SK-MEL-5 (cell line): ENCODE measurements at regions not wholly inside any gene's neighbourhood (a gene's known extent, or its start where the extent isn't known, plus 50 kb on each side); places are given as distances from the start of the nearest gene placed in this dataset.

Experiments
- DNase-seq: peaks from one replicate; pipeline ENCODE4 v3.0.0-alpha.2; 2016; ENCODE audit warnings: low read depth, low spot score
- in situ Hi-C: cut with HindIII; loops from 2 replicates; pipeline ENCODE4 v1.10.0; 2016; ENCODE audit warnings: low sequenced_read_pairs, high pct_unique_total_duplicates, low pct_unique_long_range_greater_than_20kb

DNA sequence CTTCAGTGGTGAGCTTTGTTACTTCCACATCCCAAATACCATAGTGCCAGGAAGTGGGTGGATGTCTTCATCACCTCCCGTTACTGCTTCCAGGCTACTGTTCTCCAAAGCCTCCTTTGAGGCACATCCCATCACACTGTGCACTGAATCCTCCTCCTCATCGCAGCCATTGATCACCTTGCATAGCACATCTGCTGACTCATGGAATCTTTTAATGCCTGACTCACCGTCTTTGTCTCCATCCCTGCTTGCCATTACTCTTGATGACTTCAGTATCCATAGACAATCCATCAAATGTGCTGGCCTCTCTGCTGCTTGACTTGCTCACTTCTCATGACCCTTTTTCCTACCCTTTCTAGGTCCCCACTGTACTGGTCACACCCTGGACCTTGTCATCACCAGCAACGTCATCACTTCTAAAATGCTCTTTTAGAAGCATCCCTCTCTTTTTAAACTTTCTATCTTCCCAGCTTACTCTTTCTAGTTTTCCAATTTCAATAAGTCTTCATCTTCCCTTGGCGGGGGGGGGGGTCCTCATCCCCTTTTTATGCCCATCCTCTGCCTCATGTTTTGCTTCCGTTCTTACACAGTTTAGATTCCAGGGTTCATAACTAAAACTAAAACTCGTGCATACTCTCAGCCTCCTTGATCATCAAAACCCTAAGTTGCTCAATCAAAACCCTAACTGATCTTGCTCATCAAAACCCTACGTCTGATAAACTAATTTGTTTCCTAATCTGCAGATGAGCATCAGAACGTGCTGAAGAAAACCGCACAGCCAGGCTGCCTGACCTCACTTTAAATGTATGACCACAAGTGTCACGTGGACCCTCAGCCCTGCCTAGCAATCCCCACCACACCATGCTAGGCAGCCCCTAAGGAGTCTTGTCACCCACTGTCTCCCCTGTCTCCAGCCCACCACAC lies 289.7 kb upstream of the ZFHX3 start:
- no peak for DNase-seq
- in situ Hi-C loops, result no loop called here

DNA sequence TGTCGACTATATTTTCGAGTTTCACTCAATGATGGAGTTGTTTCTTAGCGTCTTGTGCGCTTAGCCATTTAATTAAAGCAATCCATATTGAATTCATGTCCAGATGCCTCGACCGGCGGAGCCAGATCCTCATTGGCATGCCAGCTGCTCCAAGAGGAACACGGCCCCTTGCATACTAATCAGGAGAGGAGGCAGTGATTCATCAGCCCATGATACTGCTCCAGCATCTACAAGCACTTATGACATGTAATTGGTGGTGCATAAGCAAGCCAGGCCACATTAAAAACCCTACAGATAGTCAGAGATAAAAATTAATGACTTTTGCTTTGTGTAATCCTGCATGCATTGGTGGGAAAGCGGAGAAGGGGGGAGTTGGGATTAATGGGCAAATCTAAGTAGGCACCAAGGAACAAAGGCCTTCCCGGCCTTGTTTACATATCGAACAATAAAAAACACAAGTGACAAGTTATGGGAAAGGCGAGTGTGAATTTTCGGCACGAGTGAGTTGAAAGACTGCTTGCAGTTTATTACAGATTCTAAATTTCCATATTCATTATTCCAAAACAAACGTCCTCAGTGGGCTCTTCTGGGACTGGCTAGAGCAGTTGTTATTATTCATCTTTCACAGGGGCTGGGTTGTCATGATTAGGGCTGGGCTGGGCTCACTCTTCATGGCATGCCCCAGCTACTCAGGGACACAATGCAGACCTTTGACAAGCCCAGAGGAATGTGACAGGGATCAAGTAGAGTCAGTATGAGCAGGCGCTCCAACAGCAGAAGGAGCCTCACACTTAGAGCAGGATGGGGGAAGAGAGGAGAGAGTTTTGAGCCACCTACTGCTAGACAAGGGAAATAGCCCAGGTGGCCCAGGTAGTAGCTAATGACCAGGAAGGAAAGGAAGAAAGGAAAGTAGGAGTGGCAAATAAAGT lies 281.7 kb upstream of the ZFHX3 start:
- in situ Hi-C loops, result no loop called here
- DNase-seq, result no peak

DNA sequence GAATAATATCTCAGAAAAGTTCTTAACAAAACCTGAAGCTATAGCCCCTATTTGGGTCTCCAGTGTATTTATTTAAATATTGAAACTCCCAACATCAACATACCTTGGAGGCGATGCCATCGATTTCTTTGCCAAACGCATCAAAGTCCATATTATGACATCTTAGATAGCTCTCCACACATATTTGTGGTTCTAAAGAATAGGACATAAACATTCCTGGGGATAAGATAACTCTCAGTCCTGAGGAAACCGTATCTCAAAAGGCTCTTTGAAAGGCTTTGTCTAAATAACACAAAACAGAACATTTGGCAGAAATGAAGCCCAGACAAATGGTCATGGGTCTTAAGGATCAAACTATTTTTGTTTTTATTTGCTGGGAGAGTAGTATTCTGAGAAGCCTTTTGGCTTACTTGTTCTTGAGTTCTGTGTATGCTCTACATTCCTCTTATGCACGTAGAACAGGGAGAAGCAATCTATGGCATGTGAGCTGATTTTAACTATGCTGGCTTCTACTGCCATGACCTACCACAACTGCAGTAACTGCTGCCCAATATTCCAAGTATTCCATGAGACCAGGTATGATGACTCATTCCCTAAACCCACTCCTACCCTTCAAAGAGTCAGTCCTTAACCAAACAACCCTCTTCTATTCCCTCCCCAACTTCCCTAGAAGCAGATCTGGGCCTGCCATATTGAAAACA lies 279.0 kb upstream of the ZFHX3 start:
- DNase-seq, result no peak
- in situ Hi-C loops, result no loop called here

DNA sequence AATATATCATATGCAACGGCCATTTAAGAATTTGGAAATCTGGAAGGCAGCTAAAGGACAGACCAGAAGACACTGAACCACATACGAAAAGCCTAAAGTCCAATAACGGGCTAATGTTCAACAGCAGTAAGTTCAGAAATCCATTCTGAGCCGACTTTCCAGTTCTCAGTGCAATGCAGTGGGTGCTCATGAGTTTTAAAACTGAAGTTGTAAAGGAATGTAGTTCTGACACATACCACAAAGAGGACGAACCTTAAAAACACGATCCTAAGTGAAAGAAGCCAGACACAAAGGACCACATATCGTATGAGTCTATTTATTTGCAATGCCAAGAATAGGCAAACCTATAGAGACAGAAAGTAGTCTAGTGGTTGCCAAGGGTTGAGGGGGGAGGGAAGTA lies 278.3 kb upstream of the ZFHX3 start:
- no peak for DNase-seq
- in situ Hi-C loops, result no loop called here

DNA sequence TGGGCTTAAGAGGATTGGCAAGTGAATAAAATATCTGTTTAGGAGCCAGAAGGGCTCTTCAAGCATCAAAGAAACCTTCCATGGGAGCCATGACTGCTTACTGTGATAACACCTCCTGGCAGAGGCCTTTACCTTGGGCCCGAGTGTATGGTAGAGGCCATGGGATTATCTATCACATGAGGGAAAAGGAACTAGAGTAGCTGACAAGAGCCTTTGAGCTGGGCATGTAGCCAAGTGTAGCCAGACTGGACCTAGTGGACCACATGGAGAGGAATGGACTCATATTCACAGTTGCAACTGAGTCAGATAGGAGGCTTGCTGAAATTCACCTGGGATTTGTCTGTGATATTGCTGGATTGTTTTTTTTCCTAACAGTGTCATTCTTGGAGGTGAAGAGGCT lies 276.0 kb upstream of the ZFHX3 start:
- in situ Hi-C loops, result no loop called here
- DNase-seq, result no peak

DNA sequence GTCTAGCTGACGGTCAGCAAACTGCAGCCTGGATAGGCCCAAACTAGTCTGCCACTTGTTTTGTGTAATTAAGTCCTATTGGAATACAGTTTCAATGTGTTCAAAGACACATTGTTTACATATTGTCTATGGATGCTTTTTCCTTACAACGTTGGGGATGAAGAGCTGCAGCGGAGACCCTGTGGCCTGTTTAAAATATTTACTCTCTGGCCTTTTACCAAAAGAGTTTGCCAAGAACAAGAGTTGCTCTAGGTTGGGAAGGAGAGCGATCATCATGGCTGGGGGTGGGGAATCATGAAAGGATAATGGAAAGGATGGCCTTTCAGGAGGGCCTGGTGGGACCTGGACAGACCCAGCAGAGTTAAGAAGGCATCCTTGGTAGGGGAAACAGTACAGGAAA lies 274.9 kb upstream of the ZFHX3 start:
- no peak for DNase-seq
- in situ Hi-C loops, result no loop called here

DNA sequence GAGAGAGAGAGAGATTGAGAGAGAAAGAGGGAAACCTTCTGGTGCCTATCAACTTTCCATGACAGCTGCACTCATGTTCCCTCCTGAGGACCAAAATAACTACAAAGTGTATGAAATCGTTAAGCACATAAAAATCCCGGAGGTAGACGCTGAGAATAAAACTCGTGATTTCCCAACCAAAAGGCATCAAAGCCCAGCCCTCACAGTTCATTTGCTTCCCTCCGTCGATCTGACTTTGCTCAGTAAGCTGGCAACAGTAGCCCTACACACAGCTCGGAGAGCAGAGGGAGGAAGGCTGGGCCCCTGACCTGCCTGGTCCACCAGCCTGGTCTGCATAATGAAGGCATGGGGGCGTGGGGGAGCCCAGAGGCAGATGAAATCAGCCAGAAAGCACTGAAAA lies 273.9 kb upstream of the ZFHX3 start:
- in situ Hi-C loops, result no loop called here
- DNase-seq, result no peak

DNA sequence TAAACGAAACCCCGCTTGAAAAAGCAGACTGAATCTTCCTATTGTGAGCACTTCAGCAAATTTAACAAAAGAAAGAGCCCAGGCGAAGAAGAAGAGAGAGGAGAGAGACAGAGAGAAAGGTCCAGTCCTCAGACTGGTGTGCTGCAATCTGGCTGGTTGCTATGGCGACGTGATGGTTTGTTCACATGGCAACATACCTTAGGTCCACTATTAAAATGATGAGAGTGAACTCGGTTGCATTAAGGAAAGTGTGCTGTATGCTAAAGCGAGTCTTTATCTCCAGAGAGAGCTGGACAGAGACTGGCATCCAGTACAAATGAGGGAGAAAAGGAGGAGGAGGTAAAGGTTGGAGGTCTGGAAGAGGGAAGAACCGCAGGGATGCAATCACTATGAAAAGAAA lies 271.8 kb upstream of the ZFHX3 start:
- DNase-seq, result no peak
- in situ Hi-C loops, result no loop called here

DNA sequence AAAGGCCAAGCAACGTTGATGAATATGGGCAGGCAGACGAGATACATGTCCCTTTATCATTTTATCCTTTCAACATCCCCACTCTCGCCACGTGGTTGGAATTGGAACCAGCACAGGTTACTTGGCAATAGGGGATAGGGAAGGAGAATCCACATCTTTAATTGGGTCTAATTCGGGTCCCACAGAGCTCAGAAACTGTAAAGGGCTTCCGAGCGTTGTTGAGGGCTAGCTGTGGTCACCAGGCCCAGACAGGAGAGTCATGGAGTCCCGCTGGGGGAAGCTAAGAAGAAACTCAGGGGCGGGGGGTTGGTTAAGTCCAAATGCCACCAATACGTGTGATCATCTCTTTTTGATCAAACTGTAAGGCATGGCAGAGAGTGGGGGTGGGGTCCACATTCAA lies 271.3 kb upstream of the ZFHX3 start:
- DNase-seq, result no peak
- in situ Hi-C loops, result no loop called here

DNA sequence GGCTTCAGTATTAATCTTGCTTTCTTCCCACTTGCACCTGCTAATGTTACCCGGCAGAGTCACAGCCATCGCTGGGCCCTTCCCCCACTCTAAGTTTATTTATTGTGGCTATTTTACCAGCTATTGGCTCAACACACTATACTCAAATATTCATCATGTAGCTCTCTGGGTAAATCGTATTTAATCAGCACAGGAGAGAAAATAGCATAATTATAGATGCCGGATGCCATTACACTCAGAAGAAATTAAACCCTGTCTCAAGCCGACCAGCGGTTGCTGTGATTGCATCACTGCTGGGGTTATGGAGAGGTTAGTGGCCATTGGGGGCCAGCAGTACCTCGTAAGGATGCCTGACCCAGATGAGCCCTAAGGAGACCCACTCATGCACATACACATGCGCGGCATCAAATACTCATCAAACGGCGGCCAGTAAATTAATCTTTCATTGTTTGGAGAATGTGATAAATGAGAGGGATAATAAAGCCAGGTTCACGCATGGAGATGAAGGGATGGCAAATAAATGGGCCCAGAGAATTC lies 269.5 kb upstream of the ZFHX3 start:
- in situ Hi-C loops, result no loop called here
- no peak for DNase-seq

DNA sequence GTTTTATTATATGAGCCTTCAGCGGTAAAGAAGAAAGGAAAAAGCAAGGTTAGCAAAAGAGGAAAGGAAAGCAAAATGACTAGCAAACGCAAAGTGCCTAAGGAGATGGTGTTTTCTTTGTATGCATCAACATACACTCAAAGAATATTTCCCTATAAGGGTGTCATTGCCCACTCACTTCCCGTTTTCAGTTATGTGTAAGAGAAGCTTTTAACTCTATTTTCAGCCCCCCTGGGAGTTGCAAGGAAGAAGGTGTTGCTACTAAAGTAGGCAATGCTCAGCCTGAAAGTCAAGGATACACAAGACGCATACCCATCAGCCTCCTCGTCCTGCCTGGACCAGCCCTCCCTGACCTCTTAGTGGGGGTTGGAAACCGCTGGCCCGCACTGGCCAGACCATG lies 267.7 kb upstream of the ZFHX3 start:
- in situ Hi-C loops, result no loop called here
- DNase-seq, result no peak

DNA sequence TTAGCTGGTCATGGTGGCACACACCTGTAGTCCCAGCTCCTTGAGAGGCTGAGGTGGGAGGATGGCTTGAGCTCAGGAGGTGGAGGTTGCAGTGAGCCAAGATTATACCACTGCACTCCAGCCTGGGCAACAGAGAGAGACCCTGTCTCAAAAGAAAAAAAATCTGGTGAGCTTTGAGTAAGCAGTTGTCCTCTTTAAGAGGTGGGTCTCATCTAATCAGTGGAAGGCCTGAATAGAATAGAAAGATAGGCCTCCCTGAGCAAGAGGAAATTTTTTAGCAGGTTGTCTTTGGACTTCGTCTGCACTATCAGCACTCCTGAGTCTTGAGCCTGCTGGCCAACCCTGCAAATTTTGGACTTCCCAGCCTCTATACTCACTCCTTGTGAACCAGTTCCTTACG lies 266.0 kb upstream of the ZFHX3 start:
- in situ Hi-C loops, result no loop called here
- DNase-seq, result no peak

DNA sequence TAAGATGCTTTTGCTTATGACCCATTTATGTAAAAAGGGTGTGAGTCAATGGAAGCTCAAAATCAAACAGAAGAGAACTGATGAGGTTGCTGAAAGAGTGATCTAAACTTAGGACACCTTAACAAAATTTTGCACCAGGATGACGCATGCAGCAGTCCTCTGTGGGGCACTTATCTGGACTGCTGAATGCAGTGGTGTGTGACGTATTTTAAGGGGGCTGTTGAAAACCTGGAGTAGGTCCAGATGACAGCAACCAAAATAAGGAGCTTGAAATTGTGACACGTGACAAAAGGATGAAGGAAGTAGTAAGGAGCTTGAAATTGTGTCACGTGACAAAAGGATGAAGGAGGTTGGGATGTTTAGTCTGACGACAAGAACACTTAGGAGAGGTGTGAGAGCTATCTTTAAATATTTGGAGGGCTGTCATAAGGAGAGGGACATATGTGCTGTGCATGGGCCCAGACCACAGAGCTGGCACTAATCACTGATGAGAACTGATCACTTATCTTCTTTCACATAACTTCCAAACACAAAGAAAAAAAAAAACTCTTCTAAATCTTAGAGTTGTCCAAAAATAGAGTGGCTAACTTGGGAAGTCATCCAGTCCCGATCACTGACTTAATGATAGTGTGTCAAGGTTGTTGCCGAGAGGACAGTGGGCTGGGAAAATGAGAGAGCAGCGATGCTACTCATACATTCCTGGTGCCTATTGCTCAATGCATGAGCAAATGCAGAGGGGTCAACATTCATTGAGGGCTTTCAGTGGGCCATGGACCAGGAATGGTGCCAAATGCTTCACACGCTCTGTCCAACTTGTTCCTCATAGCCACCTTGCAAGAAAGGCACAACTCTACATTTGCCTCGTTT lies 264.2 kb upstream of the ZFHX3 start:
- in situ Hi-C loops, result no loop called here
- no peak for DNase-seq

DNA sequence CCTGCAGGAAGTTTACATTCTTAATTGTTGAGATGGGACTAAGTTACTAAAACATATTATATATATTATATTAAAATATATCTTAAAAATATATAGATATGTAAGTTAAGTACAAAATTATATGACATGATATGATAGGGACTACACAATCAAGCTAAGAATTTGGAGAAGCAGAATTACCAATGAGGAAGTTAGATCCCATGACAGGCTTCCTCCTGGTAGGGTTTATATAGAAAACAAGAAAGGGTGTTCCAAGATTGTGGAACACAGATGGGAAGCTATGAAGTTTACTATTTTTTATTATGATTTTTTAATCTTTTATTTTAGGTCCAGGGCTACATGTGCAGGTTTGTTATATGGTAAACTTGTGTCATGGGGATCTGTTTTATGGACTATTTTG lies 260.8 kb upstream of the ZFHX3 start:
- in situ Hi-C loops, result no loop called here
- no peak for DNase-seq

DNA sequence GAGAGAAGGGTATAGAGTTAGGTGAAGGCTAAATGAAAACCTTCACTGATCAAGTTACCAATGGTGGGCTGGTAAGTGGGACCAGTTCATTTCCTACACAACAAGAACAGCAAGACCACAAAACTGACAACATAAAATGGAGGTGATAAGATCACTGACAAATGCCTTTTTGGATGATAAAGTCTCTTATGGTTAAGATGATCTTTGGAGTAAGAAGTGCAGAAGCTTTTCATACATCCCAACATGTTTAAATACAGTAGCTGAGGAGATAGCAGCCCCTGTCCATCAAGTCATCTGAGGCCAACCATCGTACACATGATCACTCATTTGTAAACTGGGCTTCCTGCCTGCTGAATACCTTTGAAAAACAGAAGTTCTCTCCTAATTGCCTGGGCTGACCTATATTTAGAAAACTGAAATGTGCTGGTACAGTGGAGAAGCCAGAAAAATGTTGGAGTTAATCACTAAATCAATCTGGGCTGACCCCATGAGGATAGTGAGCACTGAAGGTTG lies 259.0 kb upstream of the ZFHX3 start:
- in situ Hi-C loops, result no loop called here

DNA sequence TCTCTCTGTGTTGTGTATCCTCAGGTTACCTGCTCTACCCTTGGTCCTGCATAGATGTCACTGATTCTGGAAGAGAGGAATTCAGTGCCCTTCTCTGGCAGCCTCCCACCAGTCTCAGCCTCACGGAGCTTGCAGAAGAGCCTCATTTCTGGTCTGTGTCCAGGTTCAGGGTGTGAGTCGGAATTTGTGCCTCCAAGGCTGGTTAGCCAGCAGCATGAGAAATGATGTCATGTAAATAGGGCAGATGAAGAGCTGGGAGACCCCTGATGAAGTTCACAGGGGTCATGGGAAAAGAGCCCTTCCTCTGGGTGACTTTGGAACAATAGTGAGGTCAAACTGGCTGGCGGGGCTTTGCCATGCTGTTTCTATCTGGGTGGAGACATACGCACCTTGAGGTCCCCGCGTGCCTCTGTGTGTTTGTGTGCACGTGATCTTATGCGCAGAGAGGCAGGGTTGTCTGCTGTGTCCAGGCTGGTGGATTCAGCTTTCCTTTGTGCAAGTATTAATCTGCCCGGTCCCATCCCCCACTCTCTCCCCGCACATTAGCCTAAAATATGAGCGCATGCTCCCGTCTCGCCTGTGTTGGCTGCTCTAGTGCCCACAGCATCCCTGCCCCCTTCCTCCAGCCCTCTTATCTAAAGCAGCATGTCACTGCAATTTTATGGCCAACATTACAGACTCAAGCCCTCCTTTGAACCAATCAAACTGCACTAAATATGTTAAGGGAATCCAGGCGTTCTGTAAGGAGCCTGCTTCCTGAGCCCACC lies 256.3 kb upstream of the ZFHX3 start:
- no peak for DNase-seq
- in situ Hi-C loops, result no loop called here

More for the DNA sequence above, 259.0 kb upstream of the ZFHX3 start:
- DNase-seq, result no peak
